ENCODE measurements at regions not wholly inside any gene's neighbourhood (a gene's known extent, or its start where the extent isn't known, plus 50 kb on each side); places are given as distances from the start of the nearest gene placed in this dataset.
"Not testable (repeated sequence)": the region's sequence is repeated elsewhere in the genome, so short reads cannot be mapped to it uniquely, and the experiment has no call there.

GRCh38 chr1:166410083-166410385, 243.2 kb upstream of the FAM78B start:
- no peaks in the 10 kb centered on the region for H3F3A ChIP-seq (ENCODE audit: control insufficient read depth, insufficient read depth)
- H3K27ac ChIP-seq (ENCODE audit: low read depth, low read length): no peak overlapping the region
- H3K27me3 ChIP-seq (ENCODE audit: control insufficient read depth, low read length): no peaks in the 10 kb centered on the region
- no peaks in the 10 kb centered on the region for H4K20me1 ChIP-seq (ENCODE audit: control insufficient read depth, insufficient read depth, low read depth, low read length)
- no peaks in the 10 kb centered on the region for H3K9me3 ChIP-seq (ENCODE audit: control insufficient read depth, insufficient read depth, low read length)
- H3K4me3 ChIP-seq (ENCODE audit: low read length): no peak overlapping the region
- no peaks in the 10 kb centered on the region for H3K4me1 ChIP-seq (ENCODE audit: control insufficient read depth, low read length)
- no peaks in the 10 kb centered on the region for H3K9me2 ChIP-seq (replicated peaks; ENCODE audit: control insufficient read depth, low read length)
- TF ChIP-seq CTCF (IDR thresholded peaks at IDR 0.05; ENCODE audit: low read depth, low read length, poor library complexity, severe bottlenecking): no peak
- TF ChIP-seq EZH2phosphoT487 (IDR thresholded peaks at IDR 0.05; ENCODE audit: borderline replicate concordance, low read length): no peak
- H3K4me2 ChIP-seq (ENCODE audit: low read length): no peak overlapping the region
- H3K79me2 ChIP-seq (ENCODE audit: control insufficient read depth, low read length): no peaks in the 10 kb centered on the region
- H3K36me3 ChIP-seq (ENCODE audit: control insufficient read depth, low read length): no peaks in the 10 kb centered on the region

GRCh38 chr1:166416831-166417230, 250.0 kb upstream of the FAM78B start:
- H3K27me3 ChIP-seq (ENCODE audit: control insufficient read depth, low read length); H3K36me3 ChIP-seq (ENCODE audit: control insufficient read depth, low read length); H3K79me2 ChIP-seq (ENCODE audit: control insufficient read depth, low read length); H4K20me1 ChIP-seq (ENCODE audit: control insufficient read depth, insufficient read depth, low read depth, low read length); H3K9me2 ChIP-seq (replicated peaks; ENCODE audit: control insufficient read depth, low read length); H3K4me1 ChIP-seq (ENCODE audit: control insufficient read depth, low read length); H3F3A ChIP-seq (ENCODE audit: control insufficient read depth, insufficient read depth); H3K4me2 ChIP-seq (ENCODE audit: low read length); H3K4me3 ChIP-seq (ENCODE audit: low read length); H3K27ac ChIP-seq (ENCODE audit: low read depth, low read length); H3K9me3 ChIP-seq (ENCODE audit: control insufficient read depth, insufficient read depth, low read length): not testable (repeated sequence)

DNA sequence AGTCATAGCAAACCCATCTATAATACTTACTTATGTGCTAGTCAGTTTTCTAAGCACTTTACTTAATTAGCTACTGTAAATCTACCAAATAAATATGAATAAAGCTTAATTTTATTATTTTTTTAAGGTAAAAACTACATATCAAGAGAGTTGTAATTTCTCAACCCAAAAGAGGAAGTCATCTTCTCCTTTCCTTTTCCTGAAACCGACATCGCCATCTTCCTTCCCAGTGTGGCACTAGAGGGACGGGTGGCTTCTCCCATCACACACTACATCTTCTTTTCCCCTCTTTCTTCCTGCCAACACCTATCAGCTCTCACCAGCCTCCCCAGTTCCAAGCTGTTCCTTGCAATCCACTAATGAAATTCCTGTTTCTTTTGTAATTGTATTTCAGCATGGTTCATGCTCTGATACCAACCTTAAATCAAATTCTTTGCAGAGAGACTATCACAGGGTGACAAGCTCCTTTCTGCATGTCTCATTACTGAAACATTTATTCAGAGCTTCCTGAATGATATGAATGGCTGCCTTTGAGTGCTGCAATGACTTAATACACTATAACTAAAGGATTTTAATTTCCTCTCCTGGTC, 251.6 kb upstream of the FAM78B start:
- H3K4me1 ChIP-seq (ENCODE audit: control insufficient read depth, low read length): no peaks in the 10 kb centered on the region
- no peaks in the 10 kb centered on the region for H4K20me1 ChIP-seq (ENCODE audit: control insufficient read depth, insufficient read depth, low read depth, low read length)
- H3F3A ChIP-seq (ENCODE audit: control insufficient read depth, insufficient read depth): no peaks in the 10 kb centered on the region
- H3K9me2 ChIP-seq (replicated peaks; ENCODE audit: control insufficient read depth, low read length): no peaks in the 10 kb centered on the region
- TF ChIP-seq EZH2phosphoT487 (IDR thresholded peaks at IDR 0.05; ENCODE audit: borderline replicate concordance, low read length) (no peak), CTCF (IDR thresholded peaks at IDR 0.05; ENCODE audit: low read depth, low read length, poor library complexity, severe bottlenecking) (no peak)
- H3K36me3 ChIP-seq (ENCODE audit: control insufficient read depth, low read length): no peaks in the 10 kb centered on the region
- H3K79me2 ChIP-seq (ENCODE audit: control insufficient read depth, low read length): no peaks in the 10 kb centered on the region
- H3K9me3 ChIP-seq (ENCODE audit: control insufficient read depth, insufficient read depth, low read length): no peaks in the 10 kb centered on the region
- H3K27ac ChIP-seq (ENCODE audit: low read depth, low read length): no peak overlapping the region
- H3K4me2 ChIP-seq (ENCODE audit: low read length): no peak overlapping the region
- H3K4me3 ChIP-seq (ENCODE audit: low read length): no peak overlapping the region
- H3K27me3 ChIP-seq (ENCODE audit: control insufficient read depth, low read length): no peaks in the 10 kb centered on the region

GRCh38 chr1:166422586-166422985, 255.8 kb upstream of the FAM78B start:
- not testable (repeated sequence) for H3K79me2 ChIP-seq (ENCODE audit: control insufficient read depth, low read length); H3K9me2 ChIP-seq (replicated peaks; ENCODE audit: control insufficient read depth, low read length); H3K27ac ChIP-seq (ENCODE audit: low read depth, low read length); H3K27me3 ChIP-seq (ENCODE audit: control insufficient read depth, low read length); H3K9me3 ChIP-seq (ENCODE audit: control insufficient read depth, insufficient read depth, low read length); H3K4me3 ChIP-seq (ENCODE audit: low read length); H4K20me1 ChIP-seq (ENCODE audit: control insufficient read depth, insufficient read depth, low read depth, low read length); H3K4me2 ChIP-seq (ENCODE audit: low read length); H3K4me1 ChIP-seq (ENCODE audit: control insufficient read depth, low read length); H3K36me3 ChIP-seq (ENCODE audit: control insufficient read depth, low read length); H3F3A ChIP-seq (ENCODE audit: control insufficient read depth, insufficient read depth)
